Posterior vena cava (tissue), 2 donors: ENCODE measurements at regions not wholly inside any gene's neighbourhood (a gene's known extent, or its start where the extent isn't known, plus 50 kb on each side); places are given as distances from the start of the nearest gene placed in this dataset.

Source experiments
- DNase-seq: peaks from one replicate; pipeline ENCODE4 v3.0.0-alpha.2; 2020; ENCODE audit warnings: low spot score
- intact Hi-C, 2 donors: fragments of 100-400 bp; cut with DNase I; formaldehyde crosslinking; loops; one replicate each; pipeline versions ENCODE4 v1.14.1 to v1.14.2; 2022 to 2023
- donor health status: DM: yes; HTN: yes; CAD: no.
- donor health status: DM: yes; HTN: yes; CAD: no.

GRCh38 chr5:4720831-4721230 is 419.3 kb upstream of the ADAMTS16 start:
- peak; percentile 78 for DNase-seq
- intact Hi-C loops = no loop called here

GRCh38 chr5:4722886-4723285 is 417.2 kb upstream of the ADAMTS16 start:
- intact Hi-C loops = no loop called here
- no peak for DNase-seq

GRCh38 chr5:4725594-4725993 is 414.5 kb upstream of the ADAMTS16 start:
- no peak for DNase-seq
- intact Hi-C loops = no loop called here

- no peak for DNase-seq
- intact Hi-C loops = no loop called here
These were observed 409.9 kb upstream of the ADAMTS16 start for GRCh38 chr5:4730279-4730678.

GRCh38 chr5:4734348-4734747 is 405.8 kb upstream of the ADAMTS16 start:
- intact Hi-C loops = no loop called here
- no peak for DNase-seq

- DNase-seq = no peak
These were observed 404.9 kb upstream of the ADAMTS16 start for GRCh38 chr5:4735261-4735660.

GRCh38 chr5:4737868-4738267 is 402.3 kb upstream of the ADAMTS16 start:
- intact Hi-C loops = no loop called here
- no peak for DNase-seq

More at GRCh38 chr5:4735261-4735660, 404.9 kb upstream of the ADAMTS16 start:
- intact Hi-C loops = no loop called here

- no peak for DNase-seq
- intact Hi-C loops = no loop called here
These were observed 401.8 kb upstream of the ADAMTS16 start for GRCh38 chr5:4738298-4738697.

- intact Hi-C loops = no loop called here
- DNase-seq = no peak
These were observed 400.0 kb upstream of the ADAMTS16 start for GRCh38 chr5:4740156-4740555.

GRCh38 chr5:4758550-4758949 is 381.6 kb upstream of the ADAMTS16 start:
- intact Hi-C loops = no loop called here
- no peak for DNase-seq

- DNase-seq = no peak
- intact Hi-C loops = no loop called here
These were observed 381.1 kb upstream of the ADAMTS16 start for GRCh38 chr5:4758996-4759395.

GRCh38 chr5:4762316-4762715 is 377.8 kb upstream of the ADAMTS16 start:
- intact Hi-C loops = no loop called here
- no peak for DNase-seq

GRCh38 chr5:4765411-4765810 is 374.7 kb upstream of the ADAMTS16 start:
- no peak for DNase-seq
- intact Hi-C loops = no loop called here

GRCh38 chr5:4766101-4766500 is 374.0 kb upstream of the ADAMTS16 start:
- no peak for DNase-seq
- intact Hi-C loops = no loop called here

GRCh38 chr5:4772591-4772990 is 367.5 kb upstream of the ADAMTS16 start:
- intact Hi-C loops = no loop called here
- DNase-seq = no peak

- no peak for DNase-seq
- intact Hi-C loops = no loop called here
These were observed 366.3 kb upstream of the ADAMTS16 start for GRCh38 chr5:4773827-4774317.

GRCh38 chr5:4777435-4777834 is 362.7 kb upstream of the ADAMTS16 start:
- intact Hi-C loops = no loop called here
- DNase-seq = no peak

GRCh38 chr5:4780633-4781032 is 359.5 kb upstream of the ADAMTS16 start:
- no peak for DNase-seq
- intact Hi-C loops = no loop called here

- no peak for DNase-seq
- intact Hi-C loops = no loop called here
These were observed 358.8 kb upstream of the ADAMTS16 start for GRCh38 chr5:4781299-4781698.

GRCh38 chr5:4785971-4786370 is 354.2 kb upstream of the ADAMTS16 start:
- DNase-seq = no peak
- intact Hi-C loops = no loop called here

- intact Hi-C loops = no loop called here
- no peak for DNase-seq
These were observed 342.7 kb upstream of the ADAMTS16 start for GRCh38 chr5:4797445-4797844.

GRCh38 chr5:4802044-4802443 is 338.1 kb upstream of the ADAMTS16 start:
- DNase-seq = no peak
- intact Hi-C loops = no loop called here
